H1 (cell line): ENCODE measurements at regions not wholly inside any gene's neighbourhood (a gene's known extent, or its start where the extent isn't known, plus 50 kb on each side); places are given as distances from the start of the nearest gene placed in this dataset.

Experiments used
- CTCF ChIA-PET: fragments of 300-600 bp; sonication (Branson Sonifier 250); formaldehyde crosslinking; loops from one replicate; lab custom pipeline; 2021; ENCODE audit not compliant: partially characterized antibody; lab: Charles Lee
- POLR2A ChIA-PET: fragments of 300-600 bp; sonication (Branson Sonifier 250); formaldehyde crosslinking; loops from one replicate; lab custom pipeline; 2021; ENCODE audit warnings: inconsistent platforms; ENCODE audit not compliant: partially characterized antibody; lab: Charles Lee
- DNase-seq, 2 experiments: peaks; one replicate each; pipeline versions ENCODE4 v3.0.0 to v3.0.0-alpha.2; 2010 to 2022; ENCODE audit warnings: low spot score in 2 of 2, low read depth in 1 of 2, mixed read lengths in 1 of 2
- FAIRE-seq: peaks from 2 replicates; lab custom pipeline; 2011; peaks lifted over from hg19 to GRCh38; lab: Jason Lieb, UNC
- H2AFZ ChIP-seq: 2 replicates; pipeline ENCODE4 v1.8.1; 2012; ENCODE audit warnings: low read length, inconsistent platforms
- H2AK5ac ChIP-seq: 2 replicates; pipeline ENCODE4 v1.6.1; 2013; ENCODE audit warnings: low read depth, low read length
- H2BK120ac ChIP-seq: replicated peaks from 2 replicates; pipeline ENCODE3; 2013; ENCODE audit warnings: low read depth, low read length, inconsistent platforms
- H2BK12ac ChIP-seq: 2 replicates; pipeline ENCODE4 v1.6.1; 2013; ENCODE audit warnings: low read depth, low read length
- H2BK15ac ChIP-seq: 2 replicates; pipeline ENCODE4 v1.6.1; 2013; ENCODE audit warnings: low read length
- H2BK20ac ChIP-seq: 2 replicates; pipeline ENCODE4 v1.6.1; 2013; ENCODE audit warnings: low read length
- H2BK5ac ChIP-seq: 2 replicates; pipeline ENCODE4 v1.6.1; 2013; ENCODE audit warnings: low read depth, low read length
- H3K14ac ChIP-seq: 2 replicates; pipeline ENCODE4 v1.6.1; 2013; ENCODE audit warnings: inconsistent platforms; ENCODE audit not compliant: insufficient read length
- H3K18ac ChIP-seq: 2 replicates; pipeline ENCODE4 v1.6.1; 2013; ENCODE audit warnings: low read length; ENCODE audit errors: extremely low read depth
- H3K23ac ChIP-seq: 2 replicates; pipeline ENCODE4 v1.6.1; 2013; ENCODE audit warnings: inconsistent platforms; ENCODE audit not compliant: insufficient read length
- H3K23me2 ChIP-seq: 2 replicates; pipeline ENCODE4 v1.6.1; 2013; ENCODE audit warnings: low read depth, low read length
- H3K27ac ChIP-seq: 2 replicates; pipeline ENCODE4 v1.6.1; 2011; ENCODE audit warnings: low read depth, low read length, inconsistent platforms
- H3K27me3 ChIP-seq, 4 experiments: replicated peaks in 1 of 4; 1 replicate in 1 of 4; 2 replicates in 3 of 4; pipeline versions ENCODE4 v1.6.1 to v1.8.1; 2011 to 2013; ENCODE audit warnings: low read length in 3 of 4, mild to moderate bottlenecking in 3 of 4, inconsistent platforms in 2 of 4, mixed read lengths in 2 of 4, moderate library complexity in 1 of 4; ENCODE audit not compliant: control insufficient read depth in 3 of 4, insufficient read depth in 3 of 4; ENCODE audit errors: extremely low read depth in 1 of 4
- H3K36me3 ChIP-seq, 4 experiments: 2 replicates each; pipeline versions ENCODE4 v1.6.1 to v1.8.1; 2011 to 2013; ENCODE audit warnings: mild to moderate bottlenecking in 4 of 4, low read length in 3 of 4, moderate library complexity in 2 of 4, control low read depth in 1 of 4, inconsistent platforms in 1 of 4; ENCODE audit not compliant: insufficient read depth in 4 of 4, control insufficient read depth in 2 of 4
- H3K4ac ChIP-seq: replicated peaks from 2 replicates; pipeline ENCODE3; 2013; ENCODE audit warnings: low read length, low read depth, mixed read lengths, inconsistent platforms; ENCODE audit not compliant: insufficient read length
- H3K4me1 ChIP-seq, 4 experiments: replicated peaks in 1 of 4; 1 replicate in 1 of 4; 2 replicates in 3 of 4; pipeline versions ENCODE4 v1.6.1 to v1.8.1; 2011 to 2013; ENCODE audit warnings: low read length in 3 of 4, inconsistent platforms in 2 of 4, mixed read lengths in 1 of 4; ENCODE audit not compliant: insufficient read depth in 4 of 4, control insufficient read depth in 3 of 4
- H3K4me2 ChIP-seq, 2 experiments: 2 replicates each; pipeline versions ENCODE4 v1.6.1 to v1.8.1; 2011 to 2013; ENCODE audit warnings: low read depth in 2 of 2, low read length in 2 of 2, control low read depth in 1 of 2, inconsistent platforms in 1 of 2, mild to moderate bottlenecking in 1 of 2; ENCODE audit not compliant: insufficient read depth in 1 of 2
- H3K4me3 ChIP-seq, 4 experiments: fragments of 200-600, 300-600 bp in 1 of 4; sonication (generic), shearing (Covaris generic), sonication (Bioruptor Twin) in 1 of 4; 2 replicates each; pipeline versions ENCODE4 v1.5.1 to v1.8.1; 2011 to 2016; ENCODE audit warnings: low read length in 4 of 4, low read depth in 3 of 4, control low read depth in 2 of 4, inconsistent platforms in 2 of 4, mild to moderate bottlenecking in 2 of 4, mixed read lengths in 1 of 4, moderate library complexity in 1 of 4; ENCODE audit not compliant: insufficient read depth in 2 of 4; ENCODE audit errors: extremely low read depth in 1 of 4
- H3K56ac ChIP-seq: replicated peaks from 2 replicates; pipeline ENCODE3; 2013; ENCODE audit warnings: low read depth, mild to moderate bottlenecking, mixed read lengths, low read length, inconsistent platforms; ENCODE audit not compliant: insufficient read length
- H3K79me1 ChIP-seq: 2 replicates; pipeline ENCODE4 v1.6.1; 2013; ENCODE audit warnings: low read depth, low read length, control low read depth
- H3K79me2 ChIP-seq, 2 experiments: 2 replicates each; pipeline versions ENCODE4 v1.6.1 to v1.8.1; 2012 to 2013; ENCODE audit warnings: low read length in 2 of 2, mild to moderate bottlenecking in 2 of 2, inconsistent platforms in 1 of 2; ENCODE audit not compliant: insufficient read depth in 2 of 2, control insufficient read depth in 1 of 2
- H3K9ac ChIP-seq, 4 experiments: replicated peaks in 1 of 4; 1 replicate in 1 of 4; 2 replicates in 3 of 4; pipeline versions ENCODE4 v1.6.1 to v1.8.1; 2011 to 2013; ENCODE audit warnings: low read depth in 3 of 4, low read length in 3 of 4, control low read depth in 2 of 4, mild to moderate bottlenecking in 2 of 4, moderate library complexity in 2 of 4, inconsistent platforms in 1 of 4; ENCODE audit errors: extremely low read depth in 1 of 4
- H3K9me3 ChIP-seq, 2 experiments: 2 replicates each; pipeline versions ENCODE4 v1.6.1 to v1.8.1; 2012 to 2013; ENCODE audit warnings: mild to moderate bottlenecking in 2 of 2, moderate library complexity in 2 of 2, control low read depth in 1 of 2, inconsistent platforms in 1 of 2, low read depth in 1 of 2, low read length in 1 of 2, mixed read lengths in 1 of 2; ENCODE audit not compliant: insufficient read depth in 2 of 2
- H4K20me1 ChIP-seq, 2 experiments: replicated peaks in 1 of 2; 2 replicates each; pipeline versions ENCODE3 to v1.8.1; 2011 to 2013; ENCODE audit warnings: inconsistent platforms in 2 of 2, low read length in 2 of 2, mild to moderate bottlenecking in 1 of 2; ENCODE audit not compliant: insufficient read depth in 2 of 2, control insufficient read depth in 1 of 2
- H4K5ac ChIP-seq: 2 replicates; pipeline ENCODE4 v1.6.1; 2013; ENCODE audit warnings: low read length, low read depth, mixed read lengths, inconsistent platforms; ENCODE audit not compliant: insufficient read length
- H4K8ac ChIP-seq: 2 replicates; pipeline ENCODE4 v1.8.0; 2013; ENCODE audit warnings: mild to moderate bottlenecking, moderate library complexity, low read length, inconsistent platforms; ENCODE audit not compliant: insufficient read depth; ENCODE audit errors: extremely low read depth
- H4K91ac ChIP-seq: replicated peaks from 2 replicates; pipeline ENCODE3; 2013; ENCODE audit warnings: low read length, mixed read lengths, inconsistent platforms; ENCODE audit not compliant: insufficient read length
- ATF2 ChIP-seq: IDR thresholded peaks from 2 replicates; pipeline ENCODE4 v1.6.1; 2012; ENCODE audit warnings: low read length, inconsistent platforms
- EP300 ChIP-seq, 2 experiments: IDR thresholded peaks; 1 replicate in 1 of 2; 2 replicates in 1 of 2; pipeline ENCODE4 v1.6.1; 2011 to 2012; ENCODE audit warnings: low read depth in 2 of 2, low read length in 2 of 2, mild to moderate bottlenecking in 2 of 2, borderline replicate concordance in 1 of 2, inconsistent platforms in 1 of 2, moderate library complexity in 1 of 2
- WGBS, 2 experiments: shearing (Covaris generic) in 1 of 2; methylation state at CpG; one replicate each; pipeline versions ENCODE4 v1.1.6 to v1.1.7; 2013 to 2015; ENCODE audit warnings: low lambda C conversion rate in 2 of 2, mixed read lengths in 2 of 2, inconsistent platforms in 1 of 2, low coverage in 1 of 2, missing lambda C conversion rate in 1 of 2; ENCODE audit not compliant: insufficient replicate concordance in 2 of 2, insufficient coverage in 1 of 2, insufficient read length in 1 of 2; ENCODE audit errors: extremely low coverage in 1 of 2, missing lambda C conversion rate in 1 of 2; 5-methylcytosine and 5-hydroxymethylcytosine counted together

GRCh38 chr1:106120789-106121188 lies 935.7 kb upstream of the PRMT6 start:
- no peak overlapping the region for H2AFZ ChIP-seq
- H3K4me1 ChIP-seq, result no peaks in the 10 kb centered on the region
- CTCF ChIA-PET, result no interaction called here
- WGBS, 2 experiments, result 100% methylated on average over 2 of the region's 2 CpGs; no CpG with 5 or more reads in 1 of the 2 experiments
- POLR2A ChIA-PET, result no interaction called here
- H4K8ac ChIP-seq, result no peak overlapping the region
- H2BK12ac ChIP-seq, result no peak overlapping the region
- no peak overlapping the region for H3K23ac ChIP-seq
- no peak overlapping the region for H2BK5ac ChIP-seq
- no peak overlapping the region for H3K9ac ChIP-seq
- H2AK5ac ChIP-seq, result no peak overlapping the region
- H3K79me1 ChIP-seq, result no peaks in the 10 kb centered on the region
- no peaks in the 10 kb centered on the region for H3K79me2 ChIP-seq
- H3K23me2 ChIP-seq, result no peaks in the 10 kb centered on the region
- H3K27me3 ChIP-seq, result no peaks in the 10 kb centered on the region
- DNase-seq, result no peak
- no peak overlapping the region for H3K4ac ChIP-seq
- no peak overlapping the region for H4K91ac ChIP-seq
- no peaks in the 10 kb centered on the region for H3K36me3 ChIP-seq
- no peak overlapping the region for H2BK120ac ChIP-seq
- H4K20me1 ChIP-seq, result no peaks in the 10 kb centered on the region
- no peak overlapping the region for H3K4me2 ChIP-seq
- H3K9me3 ChIP-seq, result peaks cover 19 to 22% of the 10 kb centered on the region in 2 experiments
- no peak overlapping the region for H3K27ac ChIP-seq
- H3K4me3 ChIP-seq, result no peak overlapping the region
- no peak overlapping the region for H3K56ac ChIP-seq
- H2BK15ac ChIP-seq, result no peak overlapping the region
- H3K18ac ChIP-seq, result no peak overlapping the region
- H4K5ac ChIP-seq, result no peak overlapping the region
- no peak overlapping the region for H3K14ac ChIP-seq
- no peak overlapping the region for H2BK20ac ChIP-seq
- FAIRE-seq, result no peak
- TF ChIP-seq ATF2 (no peak), EP300 (IDR thresholded peaks at IDR 0.05; ENCODE audit: borderline replicate concordance in 1 of 2, low read depth in 2 of 2, low read length in 2 of 2) (no peak)
